CD14-positive monocyte (primary cell): ENCODE measurements at regions not wholly inside any gene's neighbourhood (a gene's known extent, or its start where the extent isn't known, plus 50 kb on each side); places are given as distances from the start of the nearest gene placed in this dataset.

Experiments
- DNase-seq, 3 donors: peaks; one replicate each; pipeline ENCODE4 v3.0.0-alpha.2; 2011 to 2022
- H2AFZ ChIP-seq: 2 replicates; pipeline ENCODE4 v1.6.0; 2012; ENCODE audit warnings: mild to moderate bottlenecking, low read depth, low read length, inconsistent platforms; ENCODE audit not compliant: insufficient read depth, poor library complexity, severe bottlenecking
- H3K27ac ChIP-seq, 2 donors: 1 replicate in 1 of 2; 2 replicates in 1 of 2; pipeline ENCODE4 v1.5.1; 2012 to 2013; ENCODE audit warnings: low read length in 2 of 2, control low read depth in 1 of 2, inconsistent platforms in 1 of 2, low read depth in 1 of 2, mild to moderate bottlenecking in 1 of 2
- H3K27me3 ChIP-seq, 2 donors: one replicate each; pipeline versions ENCODE4 v1.6.0 to v1.6.1; 2011 to 2013; ENCODE audit warnings: low read length in 2 of 2; ENCODE audit not compliant: control insufficient read depth in 2 of 2, insufficient read depth in 2 of 2
- H3K36me3 ChIP-seq, 2 donors: replicated peaks in 1 of 2; 1 replicate in 1 of 2; 2 replicates in 1 of 2; pipeline versions ENCODE4 v1.5.1 to v1.6.1; 2012 to 2013; ENCODE audit warnings: low read length in 2 of 2, control low read depth in 1 of 2, inconsistent platforms in 1 of 2, mild to moderate bottlenecking in 1 of 2; ENCODE audit not compliant: insufficient read depth in 2 of 2, control insufficient read depth in 1 of 2
- H3K4me1 ChIP-seq, 2 donors: 1 replicate in 1 of 2; 2 replicates in 1 of 2; pipeline versions ENCODE4 v1.5.1 to v1.6.1; 2012 to 2013; ENCODE audit warnings: low read length in 2 of 2, control low read depth in 1 of 2, inconsistent platforms in 1 of 2, mild to moderate bottlenecking in 1 of 2, moderate library complexity in 1 of 2; ENCODE audit not compliant: insufficient read depth in 2 of 2, control insufficient read depth in 1 of 2
- H3K4me2 ChIP-seq: replicated peaks from 2 replicates; pipeline ENCODE3; 2012; ENCODE audit warnings: low read length, moderate library complexity, mild to moderate bottlenecking; ENCODE audit not compliant: poor library complexity, severe bottlenecking; ENCODE audit errors: extremely low read depth
- H3K4me3 ChIP-seq, 3 experiments: fragments of 200-600 bp in 1 of 3; sonication (generic) in 1 of 3; replicated peaks in 1 of 3; 1 replicate in 2 of 3; 2 replicates in 1 of 3; pipeline ENCODE4 v1.5.1; 2011 to 2013; ENCODE audit warnings: low read length in 3 of 3, mild to moderate bottlenecking in 3 of 3, control low read depth in 2 of 3, low read depth in 2 of 3, inconsistent platforms in 1 of 3, moderate library complexity in 1 of 3
- H3K79me2 ChIP-seq: 2 replicates; pipeline ENCODE4 v1.6.0; 2012; ENCODE audit warnings: mild to moderate bottlenecking, control low read depth, inconsistent platforms, low read length, moderate library complexity; ENCODE audit not compliant: insufficient read depth
- H3K9ac ChIP-seq: 2 replicates; pipeline ENCODE4 v1.6.0; 2017; ENCODE audit warnings: low read length, mild to moderate bottlenecking; ENCODE audit not compliant: insufficient read depth, poor library complexity, severe bottlenecking
- H3K9me3 ChIP-seq, 2 donors: replicated peaks in 1 of 2; 1 replicate in 1 of 2; 2 replicates in 1 of 2; pipeline versions ENCODE4 v1.5.1 to v1.6.1; 2012 to 2013; ENCODE audit warnings: low read length in 2 of 2, control low read depth in 1 of 2; ENCODE audit not compliant: control insufficient read depth in 1 of 2, insufficient read depth in 1 of 2
- H4K20me1 ChIP-seq: 2 replicates; pipeline ENCODE4 v1.6.0; 2012; ENCODE audit warnings: mild to moderate bottlenecking, low read length, control low read depth, moderate library complexity; ENCODE audit not compliant: insufficient read depth
- H3K27ac Mint-ChIP-seq, 7 donors: one replicate each; pipeline ENCODE4 v1.8.0; 2020; ENCODE audit warnings: mild to moderate bottlenecking in 7 of 7, mixed read lengths in 7 of 7, moderate library complexity in 6 of 7, inconsistent platforms in 2 of 7
- H3K27me3 Mint-ChIP-seq, 3 donors: one replicate each; pipeline ENCODE4 v1.8.0; 2021 to 2022; ENCODE audit warnings: low read depth in 3 of 3, mild to moderate bottlenecking in 3 of 3, mixed read lengths in 3 of 3, moderate library complexity in 3 of 3, inconsistent platforms in 1 of 3
- H3K36me3 Mint-ChIP-seq, 2 donors: one replicate each; pipeline ENCODE4 v1.8.0; 2020; ENCODE audit warnings: mixed read lengths in 2 of 2, inconsistent platforms in 1 of 2, mild to moderate bottlenecking in 1 of 2
- H3K4me1 Mint-ChIP-seq: one replicate; pipeline ENCODE4 v1.8.0; 2020; ENCODE audit warnings: mild to moderate bottlenecking, mixed read lengths
- H3K4me3 Mint-ChIP-seq, 2 donors: one replicate each; pipeline ENCODE4 v1.8.0; 2020; ENCODE audit warnings: mild to moderate bottlenecking in 2 of 2, mixed read lengths in 2 of 2, moderate library complexity in 1 of 2
- H3K9me3 Mint-ChIP-seq, 7 donors: one replicate each; pipeline ENCODE4 v1.8.0; 2020 to 2022; ENCODE audit warnings: mixed read lengths in 7 of 7, mild to moderate bottlenecking in 6 of 7, moderate library complexity in 6 of 7, inconsistent platforms in 2 of 7
- WGBS: methylation state at CpG from one replicate; pipeline ENCODE4 v1.1.5; 2013; ENCODE audit warnings: missing lambda C conversion rate; ENCODE audit not compliant: insufficient coverage; 5-methylcytosine and 5-hydroxymethylcytosine counted together
- intact Hi-C, 2 donors: fragments of 100-400 bp; cut with micrococcal nuclease; formaldehyde crosslinking; loops; one replicate each; pipeline versions ENCODE4 v1.15.0 to v1.15.1; 2023
- TF ChIP-seq, protein P1 (sequence below): fragments of 200-600 bp; IDR thresholded peaks from one replicate; pipeline ENCODE4 v1.8.0; 2022; ENCODE audit warnings: antibody characterized with exemption, mild to moderate bottlenecking

DNA sequence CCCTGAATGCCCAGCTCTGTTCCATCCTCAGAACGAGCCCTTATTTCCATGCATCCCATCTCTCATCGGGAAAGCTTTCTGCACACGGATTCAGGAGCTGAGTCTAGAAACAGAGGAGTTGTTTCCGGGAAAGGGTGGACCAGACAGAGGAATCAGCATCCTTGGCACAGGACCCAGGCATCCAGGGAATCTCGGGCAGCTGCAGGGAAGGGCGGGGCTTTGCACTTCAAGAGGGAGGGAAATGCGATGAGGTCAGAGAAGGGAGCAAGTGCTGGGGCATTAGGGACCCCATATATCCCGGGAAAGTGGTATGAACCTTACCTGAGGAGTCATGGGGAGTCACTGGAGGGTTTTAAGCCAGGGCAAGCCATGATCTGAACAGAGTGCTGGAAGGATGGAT lies 68.5 kb downstream of the NPTX2 start:
- no peak overlapping the region for H3K4me3 Mint-ChIP-seq
- Histone ChIP-seq H3K36me3 (no peaks in the 10 kb centered on the region), H3K27ac (no peak overlapping the region), H3K9ac (no peak overlapping the region), H2AFZ (no peak overlapping the region), H3K4me3 (no peak overlapping the region), H3K79me2 (no peaks in the 10 kb centered on the region), H3K27me3 (peaks cover 0 to 4% of the 10 kb centered on the region in 2 donors), H4K20me1 (no peaks in the 10 kb centered on the region), H3K4me2 (no peak overlapping the region), H3K9me3 (peaks cover 27 to 33% of the 10 kb centered on the region in 2 donors), H3K4me1 (no peaks in the 10 kb centered on the region)
- intact Hi-C loops = no loop called here
- TF ChIP-seq, protein P1, sequence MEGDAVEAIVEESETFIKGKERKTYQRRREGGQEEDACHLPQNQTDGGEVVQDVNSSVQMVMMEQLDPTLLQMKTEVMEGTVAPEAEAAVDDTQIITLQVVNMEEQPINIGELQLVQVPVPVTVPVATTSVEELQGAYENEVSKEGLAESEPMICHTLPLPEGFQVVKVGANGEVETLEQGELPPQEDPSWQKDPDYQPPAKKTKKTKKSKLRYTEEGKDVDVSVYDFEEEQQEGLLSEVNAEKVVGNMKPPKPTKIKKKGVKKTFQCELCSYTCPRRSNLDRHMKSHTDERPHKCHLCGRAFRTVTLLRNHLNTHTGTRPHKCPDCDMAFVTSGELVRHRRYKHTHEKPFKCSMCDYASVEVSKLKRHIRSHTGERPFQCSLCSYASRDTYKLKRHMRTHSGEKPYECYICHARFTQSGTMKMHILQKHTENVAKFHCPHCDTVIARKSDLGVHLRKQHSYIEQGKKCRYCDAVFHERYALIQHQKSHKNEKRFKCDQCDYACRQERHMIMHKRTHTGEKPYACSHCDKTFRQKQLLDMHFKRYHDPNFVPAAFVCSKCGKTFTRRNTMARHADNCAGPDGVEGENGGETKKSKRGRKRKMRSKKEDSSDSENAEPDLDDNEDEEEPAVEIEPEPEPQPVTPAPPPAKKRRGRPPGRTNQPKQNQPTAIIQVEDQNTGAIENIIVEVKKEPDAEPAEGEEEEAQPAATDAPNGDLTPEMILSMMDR = no peak
- H3K36me3 Mint-ChIP-seq = no peaks in the 10 kb centered on the region
- peaks cover 12 to 22% (median 20%) of the 10 kb centered on the region in 3 donors for H3K27me3 Mint-ChIP-seq
- peaks cover 21 to 33% (median 27%) of the 10 kb centered on the region in 7 donors for H3K9me3 Mint-ChIP-seq
- DNase-seq = no peak
- H3K27ac Mint-ChIP-seq = no peak overlapping the region
- 90% methylated on average over 6 of the region's 8 CpGs for WGBS
- H3K4me1 Mint-ChIP-seq = no peaks in the 10 kb centered on the region

- Histone ChIP-seq H4K20me1 (no peaks in the 10 kb centered on the region), H3K4me2 (no peak overlapping the region), H3K79me2 (no peaks in the 10 kb centered on the region), H2AFZ (no peak overlapping the region), H3K9ac (no peak overlapping the region), H3K9me3 (peaks cover 28 to 41% of the 10 kb centered on the region in 2 donors), H3K4me3 (no peak overlapping the region), H3K27ac (no peak overlapping the region), H3K4me1 (no peaks in the 10 kb centered on the region), H3K27me3 (peaks cover 0 to 2% of the 10 kb centered on the region in 2 donors), H3K36me3 (no peaks in the 10 kb centered on the region)
- intact Hi-C loops = no loop called here
- no peak overlapping the region for H3K27ac Mint-ChIP-seq
- peaks cover 21 to 39% (median 33%) of the 10 kb centered on the region in 7 donors for H3K9me3 Mint-ChIP-seq
- TF ChIP-seq, protein P1 = no peak
- WGBS = 29% methylated on average over 3 of the region's 4 CpGs
- DNase-seq = no peak
- peaks cover 8 to 12% (median 12%) of the 10 kb centered on the region in 3 donors for H3K27me3 Mint-ChIP-seq
- no peaks in the 10 kb centered on the region for H3K36me3 Mint-ChIP-seq
- peak overlapping the region in 1 of 2 donors; percentile 7 for H3K4me3 Mint-ChIP-seq
- H3K4me1 Mint-ChIP-seq = no peaks in the 10 kb centered on the region
Observed at GRCh38 chr7:98686466-98687080, 69.5 kb downstream of the NPTX2 start.
